HG03558 (cell line): ENCODE measurements at regions not wholly inside any gene's neighbourhood (a gene's known extent, or its start where the extent isn't known, plus 50 kb on each side); places are given as distances from the start of the nearest gene placed in this dataset.

Experiments used
- ATAC-seq: cut with Tn5 transposase; IDR thresholded peaks from one replicate; pipeline ENCODE4 v1.9.1; 2021; ENCODE audit warnings: moderate number of reproducible peaks; ENCODE audit not compliant: unreplicated experiment; ENCODE audit errors: extremely low read depth

GRCh38 chr12:115541891-115542421 lies 735.5 kb downstream of the MED13L start:
- no peak for ATAC-seq

GRCh38 chr12:115528466-115528865 lies 749.0 kb downstream of the MED13L start:
- no peak for ATAC-seq

- ATAC-seq, result no peak
Observed at GRCh38 chr12:115521771-115522409, 755.6 kb downstream of the MED13L start.

- no peak for ATAC-seq
Observed at GRCh38 chr12:115519887-115520286, 757.6 kb downstream of the MED13L start.

GRCh38 chr12:115519359-115519758 lies 758.1 kb downstream of the MED13L start:
- ATAC-seq, result no peak

GRCh38 chr12:115517913-115518312 lies 759.6 kb downstream of the MED13L start:
- no peak for ATAC-seq

- ATAC-seq, result no peak
Observed at GRCh38 chr12:115511986-115512711, 765.3 kb downstream of the MED13L start.

- ATAC-seq, result no peak
Observed at GRCh38 chr12:115511305-115511704, 766.2 kb downstream of the MED13L start.

- ATAC-seq, result no peak
Observed at GRCh38 chr12:115508990-115509389, 768.5 kb downstream of the MED13L start.

- ATAC-seq, result no peak
Observed at GRCh38 chr12:115507951-115508722, 769.4 kb downstream of the MED13L start.

- ATAC-seq, result no peak
Observed at GRCh38 chr12:115507560-115507889, 770.0 kb downstream of the MED13L start.

GRCh38 chr12:115506822-115507559 lies 770.5 kb downstream of the MED13L start:
- no peak for ATAC-seq

GRCh38 chr12:115504306-115505290 lies 772.9 kb downstream of the MED13L start:
- ATAC-seq, result no peak

- ATAC-seq, result no peak
Observed at GRCh38 chr12:115500872-115501271, 776.6 kb downstream of the MED13L start.

GRCh38 chr12:115495300-115495699 lies 782.2 kb downstream of the MED13L start:
- no peak for ATAC-seq

GRCh38 chr12:115492553-115492952 lies 784.9 kb downstream of the MED13L start:
- ATAC-seq, result no peak

GRCh38 chr12:115491511-115492250 lies 785.8 kb downstream of the MED13L start:
- ATAC-seq, result no peak

- no peak for ATAC-seq
Observed at GRCh38 chr12:115489253-115489652, 788.2 kb downstream of the MED13L start.

GRCh38 chr12:115485967-115486366 lies 791.5 kb downstream of the MED13L start:
- no peak for ATAC-seq
